ENCODE measurements at regions not wholly inside any gene's neighbourhood (a gene's known extent, or its start where the extent isn't known, plus 50 kb on each side); places are given as distances from the start of the nearest gene placed in this dataset.

- DNase-seq (ENCODE audit: low spot score): no peak
- peaks cover 17% of the 10 kb centered on the region for H3K4me1 Mint-ChIP-seq (ENCODE audit: low read depth)
- no peaks in the 10 kb centered on the region for H3K36me3 Mint-ChIP-seq (ENCODE audit: low read depth)
- no peak for TF ChIP-seq CTCF (IDR thresholded peaks at IDR 0.05)
- no peaks in the 10 kb centered on the region for H3K27me3 Mint-ChIP-seq (ENCODE audit: low read depth)
- no peak overlapping the region for H3K4me3 Mint-ChIP-seq (ENCODE audit: unreplicated experiment)
- H3K27ac Mint-ChIP-seq (ENCODE audit: unreplicated experiment): no peak overlapping the region
- H3K9me3 Mint-ChIP-seq (ENCODE audit: low read depth): no peaks in the 10 kb centered on the region
Observed at GRCh38 chr9:21589344-21590056, 107.4 kb upstream of the IFNE start.

- Mint-ChIP-seq H3K9me3 (ENCODE audit: low read depth) (no peaks in the 10 kb centered on the region), H3K36me3 (ENCODE audit: low read depth) (no peaks in the 10 kb centered on the region), H3K27ac (ENCODE audit: unreplicated experiment) (no peak overlapping the region), H3K4me1 (ENCODE audit: low read depth) (peaks cover 17% of the 10 kb centered on the region), H3K27me3 (ENCODE audit: low read depth) (no peaks in the 10 kb centered on the region), H3K4me3 (ENCODE audit: unreplicated experiment) (no peak overlapping the region)
- no peak for TF ChIP-seq CTCF (IDR thresholded peaks at IDR 0.05)
- DNase-seq (ENCODE audit: low spot score): no peak
Observed at GRCh38 chr9:21590058-21590996, 108.2 kb upstream of the IFNE start.

- Mint-ChIP-seq H3K27me3 (ENCODE audit: low read depth) (no peaks in the 10 kb centered on the region), H3K27ac (ENCODE audit: unreplicated experiment) (peak overlapping the region; percentile 76), H3K9me3 (ENCODE audit: low read depth) (no peaks in the 10 kb centered on the region), H3K4me3 (ENCODE audit: unreplicated experiment) (no peak overlapping the region), H3K4me1 (ENCODE audit: low read depth) (peaks cover 17% of the 10 kb centered on the region), H3K36me3 (ENCODE audit: low read depth) (no peaks in the 10 kb centered on the region)
- peak; percentile 76 for DNase-seq (ENCODE audit: low spot score)
- no peak for TF ChIP-seq CTCF (IDR thresholded peaks at IDR 0.05)
Observed at GRCh38 chr9:21591221-21592062, 109.3 kb upstream of the IFNE start.

- no peak for DNase-seq (ENCODE audit: low spot score)
- Mint-ChIP-seq H3K9me3 (ENCODE audit: low read depth) (no peaks in the 10 kb centered on the region), H3K27me3 (ENCODE audit: low read depth) (no peaks in the 10 kb centered on the region), H3K36me3 (ENCODE audit: low read depth) (no peaks in the 10 kb centered on the region), H3K4me3 (ENCODE audit: unreplicated experiment) (no peak overlapping the region), H3K27ac (ENCODE audit: unreplicated experiment) (peak overlapping the region; percentile 76), H3K4me1 (ENCODE audit: low read depth) (peaks cover 17% of the 10 kb centered on the region)
- no peak for TF ChIP-seq CTCF (IDR thresholded peaks at IDR 0.05)
Observed at GRCh38 chr9:21592063-21592338, 109.9 kb upstream of the IFNE start.

GRCh38 chr9:21597284-21597683 is 115.2 kb upstream of the IFNE start:
- no peak for DNase-seq (ENCODE audit: low spot score)
- Mint-ChIP-seq H3K4me3 (ENCODE audit: unreplicated experiment) (no peak overlapping the region), H3K4me1 (ENCODE audit: low read depth) (peaks cover 5% of the 10 kb centered on the region), H3K36me3 (ENCODE audit: low read depth) (no peaks in the 10 kb centered on the region), H3K27me3 (ENCODE audit: low read depth) (peaks cover 5% of the 10 kb centered on the region), H3K9me3 (ENCODE audit: low read depth) (no peaks in the 10 kb centered on the region), H3K27ac (ENCODE audit: unreplicated experiment) (no peak overlapping the region)
- no peak for TF ChIP-seq CTCF (IDR thresholded peaks at IDR 0.05)
